Suprapubic skin (tissue), 3 donors: ENCODE measurements at regions not wholly inside any gene's neighbourhood (a gene's known extent, or its start where the extent isn't known, plus 50 kb on each side); places are given as distances from the start of the nearest gene placed in this dataset.

Source experiments
- EP300 ChIP-seq: sonication (generic); formaldehyde crosslinking; IDR thresholded peaks from one replicate; pipeline ENCODE4 v1.6.1; 2017; ENCODE audit warnings: antibody characterized with exemption
- POLR2A ChIP-seq, 2 donors: fragments of 450-650 bp; IDR thresholded peaks; one replicate each; pipeline ENCODE4 v1.6.1; 2017; ENCODE audit warnings: antibody characterized with exemption in 2 of 2, mild to moderate bottlenecking in 2 of 2, moderate library complexity in 2 of 2
- TF ChIP-seq, protein P1 (sequence below), 2 donors: fragments of 200-600 bp in 1 of 2; fragments of 450-650 bp in 1 of 2; sonication (generic) in 1 of 2; IDR thresholded peaks; one replicate each; pipeline ENCODE4 v1.5.1; 2016 to 2019; ENCODE audit warnings: antibody characterized with exemption in 2 of 2, mild to moderate bottlenecking in 1 of 2, moderate library complexity in 1 of 2

DNA sequence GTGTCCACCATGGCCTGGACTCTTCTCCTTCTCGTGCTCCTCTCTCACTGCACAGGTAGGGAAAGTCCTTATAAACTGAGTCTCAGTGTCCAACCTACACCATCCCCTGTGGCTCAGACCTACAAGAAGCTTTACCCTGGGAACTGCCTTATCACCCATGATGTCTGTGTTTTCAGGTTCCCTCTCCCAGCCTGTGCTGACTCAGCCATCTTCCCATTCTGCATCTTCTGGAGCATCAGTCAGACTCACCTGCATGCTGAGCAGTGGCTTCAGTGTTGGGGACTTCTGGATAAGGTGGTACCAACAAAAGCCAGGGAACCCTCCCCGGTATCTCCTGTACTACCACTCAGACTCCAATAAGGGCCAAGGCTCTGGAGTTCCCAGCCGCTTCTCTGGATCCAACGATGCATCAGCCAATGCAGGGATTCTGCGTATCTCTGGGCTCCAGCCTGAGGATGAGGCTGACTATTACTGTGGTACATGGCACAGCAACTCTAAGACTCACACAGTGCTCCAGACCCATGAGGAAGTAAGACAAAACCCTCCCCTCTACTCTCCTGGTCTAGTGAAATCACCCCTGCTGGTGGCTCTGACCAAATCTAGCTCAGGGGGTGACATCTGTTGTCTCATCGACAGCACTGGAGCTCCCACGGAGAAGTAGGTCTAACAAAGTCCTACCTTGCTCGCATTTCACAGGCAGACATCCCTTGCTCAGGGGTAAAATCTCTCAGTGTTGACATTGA lies 74.3 kb downstream of the VPREB1 start:
- TF ChIP-seq, protein P1, sequence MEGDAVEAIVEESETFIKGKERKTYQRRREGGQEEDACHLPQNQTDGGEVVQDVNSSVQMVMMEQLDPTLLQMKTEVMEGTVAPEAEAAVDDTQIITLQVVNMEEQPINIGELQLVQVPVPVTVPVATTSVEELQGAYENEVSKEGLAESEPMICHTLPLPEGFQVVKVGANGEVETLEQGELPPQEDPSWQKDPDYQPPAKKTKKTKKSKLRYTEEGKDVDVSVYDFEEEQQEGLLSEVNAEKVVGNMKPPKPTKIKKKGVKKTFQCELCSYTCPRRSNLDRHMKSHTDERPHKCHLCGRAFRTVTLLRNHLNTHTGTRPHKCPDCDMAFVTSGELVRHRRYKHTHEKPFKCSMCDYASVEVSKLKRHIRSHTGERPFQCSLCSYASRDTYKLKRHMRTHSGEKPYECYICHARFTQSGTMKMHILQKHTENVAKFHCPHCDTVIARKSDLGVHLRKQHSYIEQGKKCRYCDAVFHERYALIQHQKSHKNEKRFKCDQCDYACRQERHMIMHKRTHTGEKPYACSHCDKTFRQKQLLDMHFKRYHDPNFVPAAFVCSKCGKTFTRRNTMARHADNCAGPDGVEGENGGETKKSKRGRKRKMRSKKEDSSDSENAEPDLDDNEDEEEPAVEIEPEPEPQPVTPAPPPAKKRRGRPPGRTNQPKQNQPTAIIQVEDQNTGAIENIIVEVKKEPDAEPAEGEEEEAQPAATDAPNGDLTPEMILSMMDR (IDR thresholded peaks at IDR 0.05) = no peak
- TF ChIP-seq POLR2A (IDR thresholded peaks at IDR 0.05) (no peak), EP300 (no peak)
